GM23248 (cell line): ENCODE measurements at regions not wholly inside any gene's neighbourhood (a gene's known extent, or its start where the extent isn't known, plus 50 kb on each side); places are given as distances from the start of the nearest gene placed in this dataset.

Experiments
- EZH2 ChIP-seq: fragments of 200-600 bp; sonication (generic); IDR thresholded peaks from 2 replicates; pipeline ENCODE4 v1.6.1; 2018; ENCODE audit warnings: antibody characterized with exemption, mild to moderate bottlenecking; ENCODE audit not compliant: insufficient read depth, poor library complexity, severe bottlenecking
- EZH2phosphoT487 ChIP-seq: fragments of 200-600 bp; sonication (generic); IDR thresholded peaks from 2 replicates; pipeline ENCODE4 v1.6.1; 2018; ENCODE audit warnings: antibody characterized with exemption, moderate library complexity, mild to moderate bottlenecking, low read depth; ENCODE audit not compliant: insufficient read depth

- TF ChIP-seq EZH2, result no peak
- no peak for TF ChIP-seq EZH2phosphoT487
Measured at GRCh38 chr2:204331180-204331579, 214.1 kb upstream of the PARD3B start.
